Nephron (organoid): ENCODE measurements at regions not wholly inside any gene's neighbourhood (a gene's known extent, or its start where the extent isn't known, plus 50 kb on each side); places are given as distances from the start of the nearest gene placed in this dataset.
A peak's percentile ranks its signal among the peaks of the same experiment; 100 is the strongest.

Experiments
- H3K27ac Mint-ChIP-seq, 3 experiments: 2 replicates each; pipeline ENCODE4 v1.8.0; 2020; ENCODE audit warnings: mixed read lengths in 3 of 3, mild to moderate bottlenecking in 2 of 3, moderate library complexity in 1 of 3
- H3K27me3 Mint-ChIP-seq: 2 replicates; pipeline ENCODE4 v1.8.0; 2021; ENCODE audit warnings: low read depth, mild to moderate bottlenecking, moderate library complexity, mixed read lengths
- H3K36me3 Mint-ChIP-seq: 2 replicates; pipeline ENCODE4 v1.8.0; 2020; ENCODE audit warnings: low read depth, mixed read lengths
- H3K4me1 Mint-ChIP-seq: 2 replicates; pipeline ENCODE4 v1.8.0; 2020; ENCODE audit warnings: mixed read lengths
- H3K4me3 Mint-ChIP-seq, 3 experiments: 2 replicates each; pipeline ENCODE4 v1.8.0; 2020; ENCODE audit warnings: mild to moderate bottlenecking in 3 of 3, mixed read lengths in 3 of 3, moderate library complexity in 2 of 3
- H3K9me3 Mint-ChIP-seq: 2 replicates; pipeline ENCODE4 v1.8.0; 2020; ENCODE audit warnings: mixed read lengths
- TF ChIP-seq, protein P1 (sequence below), 3 experiments: fragments of 200-600 bp; sonication (generic); IDR thresholded peaks; one replicate each; pipeline ENCODE4 v1.5.0; 2021; ENCODE audit warnings: antibody characterized with exemption in 3 of 3; ENCODE audit not compliant: unreplicated experiment in 3 of 3

GRCh38 chr15:67977414-67978089 lies 76.6 kb upstream of the PIAS1 start:
- Mint-ChIP-seq H3K36me3 (peaks cover 9% of the 10 kb centered on the region), H3K27me3 (no peaks in the 10 kb centered on the region), H3K4me1 (peaks cover 18% of the 10 kb centered on the region), H3K4me3 (no peak overlapping the region), H3K9me3 (peaks cover 16% of the 10 kb centered on the region), H3K27ac (no peak overlapping the region)
- TF ChIP-seq, protein P1, sequence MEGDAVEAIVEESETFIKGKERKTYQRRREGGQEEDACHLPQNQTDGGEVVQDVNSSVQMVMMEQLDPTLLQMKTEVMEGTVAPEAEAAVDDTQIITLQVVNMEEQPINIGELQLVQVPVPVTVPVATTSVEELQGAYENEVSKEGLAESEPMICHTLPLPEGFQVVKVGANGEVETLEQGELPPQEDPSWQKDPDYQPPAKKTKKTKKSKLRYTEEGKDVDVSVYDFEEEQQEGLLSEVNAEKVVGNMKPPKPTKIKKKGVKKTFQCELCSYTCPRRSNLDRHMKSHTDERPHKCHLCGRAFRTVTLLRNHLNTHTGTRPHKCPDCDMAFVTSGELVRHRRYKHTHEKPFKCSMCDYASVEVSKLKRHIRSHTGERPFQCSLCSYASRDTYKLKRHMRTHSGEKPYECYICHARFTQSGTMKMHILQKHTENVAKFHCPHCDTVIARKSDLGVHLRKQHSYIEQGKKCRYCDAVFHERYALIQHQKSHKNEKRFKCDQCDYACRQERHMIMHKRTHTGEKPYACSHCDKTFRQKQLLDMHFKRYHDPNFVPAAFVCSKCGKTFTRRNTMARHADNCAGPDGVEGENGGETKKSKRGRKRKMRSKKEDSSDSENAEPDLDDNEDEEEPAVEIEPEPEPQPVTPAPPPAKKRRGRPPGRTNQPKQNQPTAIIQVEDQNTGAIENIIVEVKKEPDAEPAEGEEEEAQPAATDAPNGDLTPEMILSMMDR (IDR thresholded peaks at IDR 0.05; ENCODE audit: unreplicated experiment in 3 of 3) = no peak

GRCh38 chr15:67979281-67979680 lies 74.8 kb upstream of the PIAS1 start:
- H3K9me3 Mint-ChIP-seq = peaks cover 14% of the 10 kb centered on the region
- H3K27me3 Mint-ChIP-seq = peaks cover 5% of the 10 kb centered on the region
- peak overlapping the region; percentile 24 to 68 (median 49) for H3K27ac Mint-ChIP-seq
- no peak overlapping the region for H3K4me3 Mint-ChIP-seq
- peaks cover 9% of the 10 kb centered on the region for H3K36me3 Mint-ChIP-seq
- TF ChIP-seq, protein P1 (IDR thresholded peaks at IDR 0.05; ENCODE audit: unreplicated experiment in 3 of 3) = no peak
- peaks cover 18% of the 10 kb centered on the region for H3K4me1 Mint-ChIP-seq

GRCh38 chr15:67980171-67980570 lies 73.9 kb upstream of the PIAS1 start:
- Mint-ChIP-seq H3K4me1 (peaks cover 18% of the 10 kb centered on the region), H3K9me3 (peaks cover 14% of the 10 kb centered on the region), H3K27me3 (peaks cover 5% of the 10 kb centered on the region), H3K27ac (no peak overlapping the region), H3K36me3 (peaks cover 9% of the 10 kb centered on the region), H3K4me3 (no peak overlapping the region)
- TF ChIP-seq, protein P1 (IDR thresholded peaks at IDR 0.05; ENCODE audit: unreplicated experiment in 3 of 3) = no peak

DNA sequence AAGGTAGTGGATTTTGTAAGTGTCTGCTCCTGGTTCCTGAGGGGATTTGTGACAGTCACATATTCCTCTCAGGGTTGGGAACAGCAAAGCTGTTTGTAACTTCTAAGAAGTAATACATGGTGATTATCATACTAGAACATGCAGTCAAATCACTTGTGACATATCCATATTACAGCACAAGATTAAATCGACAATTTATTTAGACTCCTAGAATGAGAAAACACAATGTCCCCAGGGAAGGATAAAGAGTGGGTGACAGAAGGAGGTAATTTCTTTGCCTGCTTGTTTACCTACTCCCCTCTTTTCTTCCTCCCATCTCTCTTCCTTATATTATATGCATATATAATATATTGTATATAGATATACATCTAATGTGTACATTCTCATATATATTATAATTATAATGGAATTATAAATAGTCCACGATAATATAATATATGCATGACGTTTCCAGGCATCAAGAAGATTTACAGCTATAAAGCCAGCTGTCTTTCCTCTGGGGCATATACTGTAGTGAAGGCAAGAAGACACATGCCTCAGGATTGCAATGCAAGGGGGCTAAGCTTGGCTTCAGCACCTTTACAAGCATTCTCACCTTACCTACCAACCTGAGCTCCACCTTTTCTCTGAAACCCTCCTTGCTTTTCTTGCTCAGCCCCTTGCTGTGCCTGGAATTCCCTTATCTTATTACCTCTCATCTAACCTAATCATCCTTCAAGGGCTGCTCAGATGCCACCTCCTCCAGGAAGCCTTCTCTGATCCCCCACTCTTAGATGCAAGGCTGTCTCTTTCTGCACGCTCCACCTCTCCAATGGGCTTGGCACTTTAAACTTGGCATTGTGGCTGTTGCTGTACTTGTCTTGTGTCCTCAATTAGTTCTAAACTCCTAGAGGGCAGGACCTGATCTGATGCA lies 73.1 kb upstream of the PIAS1 start:
- peaks cover 5% of the 10 kb centered on the region for H3K27me3 Mint-ChIP-seq
- peaks cover 9% of the 10 kb centered on the region for H3K36me3 Mint-ChIP-seq
- peaks cover 14% of the 10 kb centered on the region for H3K9me3 Mint-ChIP-seq
- peaks cover 18% of the 10 kb centered on the region for H3K4me1 Mint-ChIP-seq
- H3K27ac Mint-ChIP-seq = no peak overlapping the region
- TF ChIP-seq, protein P1 (IDR thresholded peaks at IDR 0.05; ENCODE audit: unreplicated experiment in 3 of 3) = no peak
- no peak overlapping the region for H3K4me3 Mint-ChIP-seq

DNA sequence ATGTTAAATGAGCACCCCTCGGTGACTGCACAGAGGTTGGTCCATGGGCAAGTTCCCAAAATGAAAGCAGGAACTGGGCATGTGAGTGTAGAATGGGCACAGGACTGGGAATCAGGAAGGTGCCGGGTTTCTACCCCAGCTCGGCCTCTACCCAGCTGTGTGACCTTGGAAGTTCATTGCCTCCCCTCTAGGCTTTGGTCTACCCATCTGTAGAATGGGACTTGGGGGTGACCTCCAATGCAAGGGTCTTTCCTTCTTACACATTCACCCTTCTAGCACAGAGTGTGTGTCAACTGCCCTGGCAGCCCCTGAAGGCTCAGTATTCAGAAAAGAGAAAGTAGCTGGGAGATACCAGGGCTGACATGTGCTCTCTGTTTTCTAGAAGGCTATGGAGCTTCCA lies 72.3 kb upstream of the PIAS1 start:
- peaks cover 15% of the 10 kb centered on the region for H3K4me1 Mint-ChIP-seq
- no peak overlapping the region for H3K4me3 Mint-ChIP-seq
- TF ChIP-seq, protein P1 (IDR thresholded peaks at IDR 0.05; ENCODE audit: unreplicated experiment in 3 of 3) = no peak
- peaks cover 9% of the 10 kb centered on the region for H3K36me3 Mint-ChIP-seq
- H3K27ac Mint-ChIP-seq = no peak overlapping the region
- peaks cover 13% of the 10 kb centered on the region for H3K9me3 Mint-ChIP-seq
- peaks cover 5% of the 10 kb centered on the region for H3K27me3 Mint-ChIP-seq
